GM18511 (cell line): ENCODE measurements at regions not wholly inside any gene's neighbourhood (a gene's known extent, or its start where the extent isn't known, plus 50 kb on each side); places are given as distances from the start of the nearest gene placed in this dataset.
A peak's percentile ranks its signal among the peaks of the same experiment; 100 is the strongest.
"Not testable (repeated sequence)": the region's sequence is repeated elsewhere in the genome, so short reads cannot be mapped to it uniquely, and the experiment has no call there.

Experiments
- ATAC-seq: cut with Tn5 transposase; IDR thresholded peaks from one replicate; pipeline ENCODE4 v1.9.1; 2021; ENCODE audit warnings: mild to moderate bottlenecking, moderate library complexity; ENCODE audit not compliant: unreplicated experiment

DNA sequence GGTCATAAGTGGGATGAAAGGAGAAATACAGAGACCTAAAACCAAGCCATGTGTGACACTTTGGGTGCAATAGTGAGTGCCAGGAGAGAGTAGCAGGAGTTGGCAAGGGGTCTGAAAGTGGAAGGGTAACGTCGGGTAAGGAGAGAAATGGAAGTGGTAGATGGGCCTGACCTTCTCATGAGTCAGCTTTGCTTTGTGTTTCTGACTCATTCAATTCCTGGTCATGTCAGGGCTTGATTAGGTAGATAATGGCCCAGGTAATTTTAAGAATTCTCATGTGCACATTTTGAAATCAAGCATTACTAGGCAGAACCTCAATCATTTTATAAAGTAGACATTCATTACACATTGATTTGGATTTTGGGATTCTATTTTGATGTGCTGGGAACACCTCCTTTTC lies 262.5 kb downstream of the SOX2 start:
- ATAC-seq, result no peak

DNA sequence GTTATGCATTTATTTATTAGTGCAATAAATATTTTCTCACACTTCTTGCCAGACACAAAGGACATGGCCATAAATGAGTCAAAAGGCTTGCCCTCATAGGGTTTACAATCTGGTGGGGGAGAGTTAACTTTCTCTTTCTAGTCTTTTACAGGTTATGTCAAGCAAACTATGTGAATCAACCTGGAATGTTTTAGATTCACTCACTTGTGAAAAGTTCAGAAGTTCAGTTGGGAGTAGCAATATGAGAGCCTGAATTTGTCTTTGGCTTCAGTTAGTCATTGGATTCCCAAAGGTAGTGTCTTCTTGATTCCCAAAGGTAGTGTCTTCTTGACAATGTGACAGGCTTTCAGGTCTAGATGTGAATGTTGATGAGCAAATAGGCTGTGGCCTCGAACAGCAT lies 264.8 kb downstream of the SOX2 start:
- no peak for ATAC-seq

DNA sequence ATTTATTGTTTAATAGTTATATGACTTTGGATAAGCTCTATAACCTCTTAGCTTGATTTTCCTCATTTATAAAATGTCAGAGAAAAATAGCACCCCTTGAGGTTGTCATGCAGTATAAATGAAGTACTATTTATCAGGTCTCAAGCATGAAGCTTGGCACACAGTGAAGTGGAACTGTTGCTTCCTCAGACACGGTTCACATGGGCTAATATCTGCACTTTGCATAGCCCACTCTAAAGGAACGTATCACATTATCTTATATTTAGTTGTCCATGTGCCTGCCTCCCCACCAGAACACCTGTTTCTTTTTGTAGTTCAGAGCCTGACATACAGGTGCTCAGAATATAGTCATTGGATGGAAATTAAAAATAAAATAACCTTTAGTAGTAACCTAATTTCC lies 273.7 kb downstream of the SOX2 start:
- no peak for ATAC-seq

DNA sequence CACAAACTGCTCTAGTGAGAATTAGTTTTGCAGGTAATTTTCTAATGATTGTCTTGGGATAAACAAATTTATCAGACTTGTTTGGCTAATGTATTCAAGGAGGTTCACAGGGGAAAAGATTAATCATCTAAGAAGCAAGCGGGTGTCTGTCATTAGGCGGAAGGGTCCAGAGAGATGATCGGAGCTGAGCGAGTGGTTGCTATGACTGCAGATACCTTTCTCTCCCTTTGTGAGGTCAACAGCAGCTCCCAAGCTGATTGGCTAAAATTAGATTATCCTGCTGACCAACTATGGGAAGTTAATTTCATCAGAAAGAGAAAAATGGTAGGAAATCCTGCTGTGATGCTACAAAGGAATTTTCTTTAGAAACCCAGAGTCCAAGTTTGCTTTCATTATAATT lies 276.0 kb downstream of the SOX2 start:
- ATAC-seq, result no peak

DNA sequence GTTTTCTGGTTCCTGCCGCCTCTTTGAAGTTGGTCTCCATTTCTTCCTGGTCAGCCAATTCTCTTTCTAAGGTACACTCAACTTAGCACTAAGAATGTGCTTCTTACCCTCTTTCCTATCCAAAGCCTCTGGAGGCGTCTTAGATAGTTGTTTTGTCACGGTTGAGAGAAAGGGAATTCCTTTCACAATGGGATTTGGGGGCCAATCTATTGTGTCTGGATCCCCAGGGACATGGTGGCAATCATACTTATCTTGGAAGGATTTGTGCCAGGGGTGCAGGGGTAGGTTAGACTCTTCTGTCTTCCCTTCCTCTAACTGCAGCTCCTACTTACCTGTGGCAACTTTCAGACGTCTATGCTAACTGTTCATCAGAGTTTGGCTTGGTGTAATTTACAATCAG lies 287.1 kb downstream of the SOX2 start:
- peak; percentile 5 for ATAC-seq

DNA sequence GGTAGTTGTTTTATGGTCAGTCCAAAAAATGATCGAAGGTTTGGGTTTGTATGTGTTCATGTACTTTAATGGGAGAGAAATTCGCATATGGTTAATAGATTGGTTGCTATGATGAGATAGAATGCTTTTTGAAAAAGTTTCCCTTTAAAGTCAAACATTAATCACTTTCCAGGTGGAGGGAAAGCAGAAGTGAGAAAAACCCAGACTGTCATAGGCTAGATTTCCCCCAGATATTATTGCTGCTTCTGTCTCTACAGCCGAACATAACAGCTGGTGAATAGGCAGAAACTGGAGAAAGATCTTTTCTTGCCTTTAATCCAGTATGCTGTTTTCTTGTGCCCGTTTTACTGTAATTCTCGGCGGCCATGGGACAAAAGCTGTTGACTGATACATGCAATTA lies 287.6 kb downstream of the SOX2 start:
- ATAC-seq, result peak; percentile 87

DNA sequence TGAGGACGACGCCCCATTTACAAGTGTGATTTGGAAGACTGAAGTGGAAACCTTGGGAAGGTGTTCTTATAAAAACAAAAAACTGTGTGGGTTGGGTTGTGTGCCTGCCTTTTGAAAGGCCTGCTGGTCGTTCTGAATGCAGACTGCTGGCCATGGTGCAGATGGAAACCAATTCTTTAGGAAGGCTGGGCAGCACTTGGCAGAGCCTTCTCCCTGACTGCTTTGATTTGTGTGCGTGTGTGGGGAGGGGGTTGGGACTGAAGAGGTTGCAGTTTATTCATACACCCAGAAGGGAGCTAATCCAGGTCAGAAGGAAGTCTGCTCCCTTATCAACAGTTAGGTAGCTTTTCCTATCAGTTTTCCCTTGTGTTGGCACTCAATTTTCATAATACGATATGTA lies 288.7 kb downstream of the SOX2 start:
- ATAC-seq, result no peak

DNA sequence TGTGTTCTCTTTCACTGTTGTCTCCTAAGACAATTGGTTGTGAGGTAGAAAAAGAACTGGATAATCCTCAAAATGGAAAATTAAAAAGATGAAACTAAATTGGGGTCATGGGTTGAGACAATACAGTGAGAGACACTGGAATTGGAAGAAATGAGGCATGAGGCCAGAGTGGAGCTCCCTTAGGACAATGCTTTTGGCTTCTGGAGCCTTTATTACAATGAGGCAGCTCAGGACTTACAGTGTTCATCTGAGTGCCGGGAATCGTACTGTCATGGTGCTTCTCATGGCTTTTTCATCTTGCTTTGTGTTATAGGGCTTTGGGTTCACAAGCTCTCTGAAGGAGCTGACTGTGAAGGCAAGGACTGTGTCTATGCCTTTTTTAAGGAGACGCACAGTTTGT lies 293.5 kb downstream of the SOX2 start:
- no peak for ATAC-seq

DNA sequence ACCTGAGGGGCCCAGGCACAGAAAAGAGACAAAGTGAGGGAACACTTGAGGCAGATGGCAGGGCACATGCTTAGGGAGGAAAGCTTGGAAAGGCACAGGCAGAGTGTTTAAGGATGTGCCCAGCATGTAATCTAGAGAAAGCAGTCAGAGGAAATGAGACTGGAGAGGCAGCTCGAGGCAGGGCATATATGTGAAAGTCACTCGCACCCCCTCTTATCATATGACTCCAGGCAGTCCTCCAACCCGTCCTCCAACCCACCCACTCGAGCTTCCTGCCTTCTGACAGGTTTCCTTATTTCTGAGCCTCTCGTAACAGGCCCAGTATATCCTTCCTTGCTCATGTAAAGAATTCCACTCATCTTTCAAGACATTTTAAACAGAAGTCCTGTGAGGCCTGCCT lies 294.0 kb downstream of the SOX2 start:
- ATAC-seq, result no peak

DNA sequence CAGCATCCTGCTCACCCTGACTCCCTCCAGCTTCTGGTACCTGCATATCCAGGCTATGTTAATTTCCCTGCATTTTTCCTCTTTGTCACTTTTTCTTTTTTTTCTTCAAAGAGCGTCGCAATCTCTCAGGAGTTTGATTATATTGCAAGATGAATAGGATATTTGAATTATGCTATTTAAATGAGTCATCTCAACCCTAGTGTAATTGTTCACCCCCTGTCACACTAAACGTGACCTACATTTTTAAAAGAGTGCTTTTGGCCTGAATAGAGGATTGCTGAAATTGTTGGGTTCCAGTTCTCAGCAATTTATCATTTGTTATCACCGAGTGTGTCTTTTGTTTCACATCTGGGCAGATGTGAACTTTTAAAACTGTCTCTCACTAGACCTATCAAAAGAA lies 294.7 kb downstream of the SOX2 start:
- no peak for ATAC-seq

DNA sequence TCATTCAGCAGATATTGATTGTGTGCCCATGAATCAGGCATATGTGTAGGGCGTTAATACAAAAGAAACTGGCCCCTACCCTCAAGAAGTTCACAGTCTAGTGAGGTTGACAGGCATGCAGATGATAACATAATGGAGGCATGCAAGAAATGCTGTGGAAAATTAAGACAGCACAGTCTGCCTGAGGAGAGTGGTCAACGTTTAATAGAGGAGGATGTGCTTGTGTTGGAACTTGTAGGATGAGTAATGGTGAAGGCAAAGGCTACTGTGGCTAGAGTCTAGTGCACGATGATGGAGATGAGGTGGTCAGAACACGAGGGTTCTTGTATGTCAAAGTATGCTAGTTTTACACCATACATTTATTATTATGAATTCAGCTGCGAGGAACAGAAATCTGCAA lies 295.7 kb downstream of the SOX2 start:
- ATAC-seq, result no peak

DNA sequence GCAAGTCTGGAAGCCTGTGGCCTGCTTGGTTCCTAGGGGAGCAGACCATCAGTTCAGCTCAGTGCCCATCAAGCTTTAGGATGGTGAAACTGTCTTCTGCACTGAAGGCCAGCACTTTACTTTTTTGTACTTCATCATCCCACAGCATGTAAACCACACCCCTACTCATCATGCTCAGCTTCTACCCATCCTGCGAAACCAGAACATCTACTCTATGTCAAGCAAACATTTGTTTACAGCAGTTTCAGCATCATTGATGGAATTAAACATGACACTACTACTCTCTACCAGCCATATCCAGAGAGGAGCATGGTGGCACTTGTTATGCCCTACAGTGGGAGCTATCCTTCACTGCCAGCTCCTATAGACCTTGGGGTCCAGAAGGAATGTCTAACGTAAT lies 306.6 kb downstream of the SOX2 start:
- no peak for ATAC-seq

DNA sequence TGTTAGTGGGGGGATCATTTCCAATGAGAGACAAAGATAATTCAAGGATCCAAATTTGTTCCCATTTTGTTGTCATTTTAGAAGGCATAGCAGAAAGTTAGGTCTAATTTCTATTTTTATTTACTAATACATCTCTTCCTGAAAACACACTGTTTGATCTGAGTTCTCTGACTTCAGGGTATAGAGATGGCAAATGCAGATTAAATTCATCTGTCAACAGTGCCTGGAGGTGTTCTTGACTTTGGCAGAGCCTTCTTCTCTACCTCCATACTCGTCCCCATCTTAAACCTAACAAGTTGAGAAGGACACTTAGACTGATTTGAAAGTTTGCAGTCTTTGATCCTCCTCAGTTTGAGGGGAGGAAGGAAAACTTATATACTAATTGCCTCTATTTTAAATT lies 308.2 kb downstream of the SOX2 start:
- no peak for ATAC-seq

DNA sequence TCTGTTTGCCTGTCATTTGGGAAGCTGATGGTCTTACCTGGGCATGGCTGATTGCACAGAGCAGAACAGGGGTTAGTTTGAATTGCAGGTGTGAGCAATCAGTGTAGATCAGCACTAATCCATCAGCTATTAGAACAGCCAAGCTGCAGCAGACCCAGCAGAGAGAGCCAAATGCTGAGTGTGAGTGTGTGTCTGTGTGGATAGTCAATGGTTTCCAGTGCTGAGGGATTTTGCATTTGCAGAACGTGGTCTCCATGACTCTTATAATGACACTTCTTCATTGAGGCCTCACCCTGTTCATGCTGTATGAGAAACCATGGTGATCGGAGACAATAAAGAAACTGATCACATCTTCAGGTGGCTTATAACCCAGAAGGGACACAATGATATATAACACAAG lies 312.1 kb downstream of the SOX2 start:
- no peak for ATAC-seq

DNA sequence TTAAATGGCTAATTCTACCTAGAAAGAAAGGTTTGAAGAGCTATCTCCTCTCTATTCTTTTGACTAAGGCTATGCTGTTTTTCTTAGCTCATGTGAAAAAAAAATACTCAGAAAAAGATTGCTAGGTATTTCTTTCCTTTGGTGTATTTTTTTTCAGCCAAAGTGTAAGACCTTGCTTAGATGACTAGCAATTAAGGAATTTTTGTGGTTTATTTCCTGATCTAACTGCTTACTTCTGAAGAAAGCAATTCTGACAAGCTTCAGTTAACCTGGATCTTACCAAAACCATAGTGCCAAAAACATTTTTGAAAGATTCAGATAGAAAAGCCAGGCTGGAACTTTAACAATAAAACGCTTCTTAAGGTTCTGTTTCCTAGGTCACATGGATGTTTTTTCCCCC lies 315.6 kb downstream of the SOX2 start:
- ATAC-seq, result no peak

DNA sequence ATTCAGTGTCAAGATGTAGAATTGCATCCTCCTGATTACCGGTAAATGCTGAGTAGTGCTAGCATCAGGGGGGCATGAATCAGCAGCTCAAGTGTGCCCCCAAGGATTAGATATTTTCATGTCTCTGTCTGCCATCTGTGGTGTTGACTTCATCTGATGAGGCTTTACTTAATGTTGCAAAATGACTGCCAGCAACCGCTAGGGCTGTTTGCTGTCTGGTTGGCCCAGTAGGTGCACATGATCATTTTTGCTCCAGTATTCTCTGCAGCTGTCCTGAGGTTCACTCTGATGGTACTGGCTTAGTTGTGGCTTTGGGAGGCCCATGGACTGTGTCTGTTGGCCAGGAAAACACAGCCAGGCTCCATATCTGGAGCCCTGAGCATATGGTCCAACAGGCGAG lies 316.4 kb downstream of the SOX2 start:
- no peak for ATAC-seq

DNA sequence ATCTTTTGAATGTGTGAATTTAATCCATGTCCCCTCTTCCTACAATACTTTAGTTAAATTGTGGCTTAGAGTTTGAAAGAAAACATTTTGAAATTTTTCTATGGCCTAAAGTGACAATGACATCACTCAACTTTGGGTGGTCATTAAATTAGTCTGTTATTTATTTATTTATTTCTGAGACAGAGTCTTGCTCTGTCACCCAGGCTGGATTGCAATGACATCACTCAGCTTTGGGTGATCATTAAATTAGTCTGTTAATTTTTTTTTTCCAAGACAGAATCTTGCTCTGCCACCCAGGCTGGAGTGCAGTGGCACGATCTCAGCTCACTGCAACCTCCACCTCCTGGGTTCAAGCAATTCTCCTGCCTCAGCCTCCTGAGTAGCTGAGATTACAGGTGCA lies 322.5 kb downstream of the SOX2 start:
- ATAC-seq, result not testable (repeated sequence)

DNA sequence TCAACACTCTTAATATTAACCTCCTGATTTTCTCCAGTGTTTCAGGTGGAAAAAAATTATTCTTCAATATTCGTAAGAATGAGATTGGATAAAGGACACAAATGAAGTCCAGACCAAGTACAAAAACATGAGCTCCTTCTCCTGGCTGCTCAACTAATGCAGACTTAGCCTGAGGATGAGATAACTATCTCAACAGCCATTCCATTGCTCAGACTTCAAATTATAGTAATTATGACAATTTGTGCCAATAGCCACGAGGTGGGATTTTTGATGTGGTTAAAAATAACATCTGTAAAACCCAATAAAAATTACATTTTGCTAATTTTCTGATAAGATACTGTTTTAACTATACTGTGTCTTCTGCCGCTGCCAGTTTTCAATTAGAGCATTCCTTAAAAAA lies 323.6 kb downstream of the SOX2 start:
- ATAC-seq, result no peak

DNA sequence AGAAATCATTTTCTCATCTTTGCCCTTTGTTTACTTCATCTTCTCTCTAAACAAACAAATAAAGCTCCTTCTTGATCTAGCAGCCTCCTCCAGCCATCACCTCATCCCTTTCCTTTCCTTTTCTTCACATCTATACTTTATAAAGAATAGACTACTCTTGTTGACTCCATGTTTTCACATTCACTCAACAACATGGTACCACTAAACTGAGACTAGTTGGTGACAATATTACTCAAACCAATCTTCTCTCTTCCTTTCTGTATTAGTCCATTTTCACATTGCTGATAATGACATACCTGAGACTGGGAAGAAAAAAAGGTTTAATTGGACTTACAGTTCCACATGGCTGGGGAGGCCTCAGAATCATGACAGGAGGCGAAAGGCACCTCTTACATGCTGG lies 324.7 kb downstream of the SOX2 start:
- no peak for ATAC-seq

DNA sequence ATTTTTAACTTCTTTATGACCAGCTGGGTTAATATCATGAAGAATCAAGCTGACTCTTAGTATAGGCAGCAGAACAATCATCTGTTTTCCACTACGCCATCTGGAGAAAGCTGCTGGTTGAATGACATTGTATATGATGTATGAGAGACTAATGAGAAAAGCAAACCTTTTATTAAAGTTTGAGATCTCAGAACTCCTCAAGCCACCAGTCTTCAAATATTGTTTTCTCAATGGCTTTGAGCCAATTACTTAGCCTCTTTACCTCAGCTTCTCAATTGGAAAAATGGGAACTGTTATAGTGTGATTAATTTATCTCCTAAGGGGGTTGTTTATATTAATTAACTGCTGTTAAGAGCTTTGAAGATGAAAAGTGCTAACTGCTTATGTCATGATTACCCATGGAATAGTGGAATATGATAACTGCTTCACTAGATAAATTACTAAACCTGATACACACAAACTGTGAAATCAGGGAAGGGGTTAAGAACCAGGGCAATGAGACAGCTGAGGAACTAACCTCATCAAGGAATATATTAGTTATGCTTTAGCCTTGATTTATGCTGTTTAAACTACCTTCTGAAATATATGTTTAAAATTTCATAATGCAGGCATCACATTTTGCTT lies 330.1 kb downstream of the SOX2 start:
- no peak for ATAC-seq

DNA sequence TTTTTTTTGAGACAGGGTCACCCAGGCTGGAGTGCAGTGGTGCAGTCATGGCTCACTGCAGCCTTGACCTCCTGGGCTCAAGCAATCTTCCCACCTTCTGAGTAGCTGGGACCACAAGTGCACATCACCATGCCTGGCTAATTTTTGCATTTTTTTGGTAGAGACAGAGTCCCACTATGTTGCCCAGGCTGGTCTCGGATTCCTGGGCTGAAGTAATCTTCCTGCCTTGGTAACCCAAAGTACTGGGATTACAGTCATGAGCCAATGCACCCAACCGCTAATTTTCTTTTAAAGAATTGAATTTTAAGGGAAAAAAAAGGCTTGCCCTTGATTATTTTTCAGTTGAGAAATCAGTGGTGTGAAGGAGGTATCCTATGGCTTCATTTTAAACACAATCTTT lies 334.0 kb downstream of the SOX2 start:
- no peak for ATAC-seq

DNA sequence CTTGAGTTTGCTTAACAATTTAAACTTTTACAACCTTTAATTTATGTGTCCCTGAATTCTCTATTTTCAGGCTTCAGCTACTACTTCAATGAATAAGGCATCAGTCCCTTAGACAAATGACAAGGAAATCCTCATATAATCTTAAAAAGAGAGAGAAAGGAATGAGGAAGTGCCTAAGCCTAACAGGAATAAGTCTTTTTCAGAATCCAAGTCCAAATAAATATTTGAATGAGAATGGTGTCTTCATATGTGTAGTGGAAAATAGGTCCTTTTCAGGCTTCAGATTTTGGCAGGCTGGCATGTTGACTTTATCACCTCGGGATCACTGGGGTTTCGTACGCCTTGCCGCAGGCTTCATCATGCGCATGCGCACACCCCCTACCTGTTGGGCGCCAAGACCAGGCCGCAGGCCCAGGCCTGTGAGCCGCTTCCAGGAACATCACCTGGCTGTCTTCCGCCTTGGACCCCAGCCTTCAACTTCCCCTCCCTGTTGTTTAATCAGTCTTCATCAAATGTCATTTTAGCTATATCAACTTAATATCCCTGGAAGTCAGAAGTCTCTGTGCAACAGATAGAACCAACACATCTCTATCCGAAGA lies 334.5 kb downstream of the SOX2 start:
- ATAC-seq, result no peak

DNA sequence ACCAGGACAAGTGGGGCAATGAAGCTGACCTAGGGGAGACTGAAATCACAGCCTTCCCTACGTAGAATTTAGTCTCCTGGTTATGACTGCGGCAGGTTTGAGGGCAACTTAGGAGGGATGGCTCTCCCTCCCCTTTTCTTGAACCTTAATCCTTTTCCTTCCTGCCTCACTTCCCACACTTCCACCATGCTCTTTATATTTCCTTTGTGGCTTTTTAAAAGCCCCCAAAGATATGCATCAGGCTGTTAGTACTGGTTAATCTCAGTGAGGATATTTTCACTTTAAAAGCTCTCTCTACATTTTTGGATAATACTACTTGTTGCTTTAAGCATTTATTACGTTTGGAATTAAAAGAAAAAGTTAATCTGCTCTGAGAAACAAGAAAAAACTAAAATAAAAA lies 339.2 kb downstream of the SOX2 start:
- ATAC-seq, result no peak
